Endothelial cell of umbilical vein (primary cell): ENCODE measurements at regions not wholly inside any gene's neighbourhood (a gene's known extent, or its start where the extent isn't known, plus 50 kb on each side); places are given as distances from the start of the nearest gene placed in this dataset.

Experiments
- EZH2 ChIP-seq: IDR thresholded peaks from 2 replicates; pipeline ENCODE4 v1.6.1; 2012; ENCODE audit warnings: borderline replicate concordance, low read depth, mild to moderate bottlenecking, moderate library complexity, low read length, inconsistent platforms; ENCODE audit not compliant: severe bottlenecking
- TF ChIP-seq, protein P1 (sequence below), 2 donors: IDR thresholded peaks; 1 replicate in 1 of 2; 2 replicates in 1 of 2; pipeline ENCODE4 v1.5.1; 2011; ENCODE audit warnings: low read length in 2 of 2, mild to moderate bottlenecking in 2 of 2, moderate library complexity in 2 of 2, control low read depth in 1 of 2, inconsistent platforms in 1 of 2, low read depth in 1 of 2; ENCODE audit not compliant: insufficient read depth in 1 of 2; ENCODE audit errors: extremely low read depth in 1 of 2

DNA sequence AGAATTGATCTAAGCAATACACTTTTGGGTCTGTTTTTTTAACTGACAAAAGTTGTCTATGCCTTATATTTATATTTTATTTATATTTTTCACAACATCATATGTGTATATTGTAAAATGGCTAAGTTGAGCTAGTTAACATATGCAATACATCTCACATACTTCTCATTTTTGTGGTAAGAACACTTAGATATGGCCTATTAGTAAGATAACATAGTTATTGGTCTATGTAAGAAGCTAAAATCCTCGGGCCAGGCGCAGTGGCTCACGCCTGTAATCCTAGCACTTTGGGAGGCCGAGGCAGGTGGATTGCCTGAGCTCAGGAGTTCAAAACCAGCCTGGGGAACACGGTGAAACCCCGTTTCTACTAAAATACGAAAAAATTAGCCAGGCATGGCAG lies 275.6 kb upstream of the ID2 start:
- TF ChIP-seq, protein P1, sequence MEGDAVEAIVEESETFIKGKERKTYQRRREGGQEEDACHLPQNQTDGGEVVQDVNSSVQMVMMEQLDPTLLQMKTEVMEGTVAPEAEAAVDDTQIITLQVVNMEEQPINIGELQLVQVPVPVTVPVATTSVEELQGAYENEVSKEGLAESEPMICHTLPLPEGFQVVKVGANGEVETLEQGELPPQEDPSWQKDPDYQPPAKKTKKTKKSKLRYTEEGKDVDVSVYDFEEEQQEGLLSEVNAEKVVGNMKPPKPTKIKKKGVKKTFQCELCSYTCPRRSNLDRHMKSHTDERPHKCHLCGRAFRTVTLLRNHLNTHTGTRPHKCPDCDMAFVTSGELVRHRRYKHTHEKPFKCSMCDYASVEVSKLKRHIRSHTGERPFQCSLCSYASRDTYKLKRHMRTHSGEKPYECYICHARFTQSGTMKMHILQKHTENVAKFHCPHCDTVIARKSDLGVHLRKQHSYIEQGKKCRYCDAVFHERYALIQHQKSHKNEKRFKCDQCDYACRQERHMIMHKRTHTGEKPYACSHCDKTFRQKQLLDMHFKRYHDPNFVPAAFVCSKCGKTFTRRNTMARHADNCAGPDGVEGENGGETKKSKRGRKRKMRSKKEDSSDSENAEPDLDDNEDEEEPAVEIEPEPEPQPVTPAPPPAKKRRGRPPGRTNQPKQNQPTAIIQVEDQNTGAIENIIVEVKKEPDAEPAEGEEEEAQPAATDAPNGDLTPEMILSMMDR (IDR thresholded peaks at IDR 0.05; ENCODE audit: extremely low read depth in 1 of 2, insufficient read depth in 1 of 2, low read depth in 1 of 2, low read length in 2 of 2): no peak
- no peak for TF ChIP-seq EZH2
